Esophagus muscularis mucosa (tissue), 4 donors: ENCODE measurements at regions not wholly inside any gene's neighbourhood (a gene's known extent, or its start where the extent isn't known, plus 50 kb on each side); places are given as distances from the start of the nearest gene placed in this dataset.

Experiments used
- DNase-seq: peaks from one replicate; pipeline ENCODE4 v3.0.0-alpha.2; 2017; ENCODE audit errors: extremely low spot score
- H3K27ac ChIP-seq, 4 donors: fragments of 200-600 bp; sonication (generic); replicated peaks in 1 of 4; 1 replicate in 3 of 4; 2 replicates in 1 of 4; pipeline ENCODE4 v1.5.1; 2016 to 2019; ENCODE audit warnings: mild to moderate bottlenecking in 1 of 4
- H3K27me3 ChIP-seq, 4 donors: fragments of 200-600 bp; sonication (generic); one replicate each; pipeline versions ENCODE4 v1.5.1 to v1.6.0; 2016 to 2019
- H3K36me3 ChIP-seq, 4 donors: fragments of 200-600 bp; sonication (generic); one replicate each; pipeline ENCODE4 v1.5.1; 2016 to 2019
- H3K4me1 ChIP-seq, 4 donors: fragments of 200-600 bp; sonication (generic); one replicate each; pipeline ENCODE4 v1.5.1; 2016 to 2019
- H3K4me3 ChIP-seq, 4 donors: fragments of 200-600 bp; sonication (generic); 1 replicate in 2 of 4; 2 replicates in 2 of 4; pipeline ENCODE4 v1.5.1; 2016 to 2019; ENCODE audit warnings: mild to moderate bottlenecking in 4 of 4, moderate library complexity in 1 of 4
- H3K9me3 ChIP-seq, 4 donors: fragments of 200-600 bp; sonication (generic); 1 replicate in 3 of 4; 2 replicates in 1 of 4; pipeline ENCODE4 v1.5.1; 2016 to 2019
- EP300 ChIP-seq: sonication (generic); formaldehyde crosslinking; IDR thresholded peaks from one replicate; pipeline ENCODE4 v1.6.1; 2017; ENCODE audit warnings: antibody characterized with exemption
- POLR2A ChIP-seq: fragments of 450-650 bp; IDR thresholded peaks from one replicate; pipeline ENCODE4 v1.6.1; 2017; ENCODE audit warnings: antibody characterized with exemption, moderate library complexity, mild to moderate bottlenecking, low read depth
- POLR2AphosphoS5 ChIP-seq, 2 donors: sonication (generic); formaldehyde crosslinking; IDR thresholded peaks; one replicate each; pipeline ENCODE4 v1.6.1; 2017; ENCODE audit warnings: antibody characterized with exemption in 2 of 2
- WGBS: methylation state at CpG from one replicate; pipeline ENCODE4 v1.1.5; 2018; 5-methylcytosine and 5-hydroxymethylcytosine counted together
- intact Hi-C: fragments of 100-400 bp; cut with DNase I; formaldehyde crosslinking; loops from one replicate; pipeline ENCODE4 v1.15.1; 2023
- TF ChIP-seq, protein P1 (sequence below), 3 experiments: fragments of 200-600 bp in 2 of 3; fragments of 450-650 bp in 1 of 3; sonication (generic) in 2 of 3; IDR thresholded peaks; one replicate each; pipeline ENCODE4 v1.5.1; 2017 to 2019; ENCODE audit warnings: antibody characterized with exemption in 3 of 3, mild to moderate bottlenecking in 2 of 3, moderate library complexity in 1 of 3

DNA sequence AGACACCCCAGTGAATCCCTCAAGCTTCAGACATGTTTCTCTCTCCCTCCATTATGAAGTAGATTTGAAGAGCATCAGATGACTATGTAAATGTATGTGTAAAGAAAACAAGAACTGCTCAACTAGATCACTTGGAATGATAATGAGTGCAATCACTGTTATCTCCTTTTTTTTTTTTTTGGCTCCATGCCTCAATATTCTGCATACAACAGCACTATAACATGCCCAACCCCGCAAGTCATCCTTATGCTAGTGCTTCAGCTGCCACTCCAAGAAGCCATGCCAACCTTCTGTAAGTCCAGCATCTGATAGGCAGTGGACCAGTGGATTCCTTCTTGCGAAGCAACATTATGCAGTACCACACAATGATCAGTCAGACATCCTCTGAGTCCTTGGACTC, 133.7 kb downstream of the TFPI2 start:
- Histone ChIP-seq H3K9me3 (no peaks in the 10 kb centered on the region), H3K27ac (no peak overlapping the region), H3K4me1 (no peaks in the 10 kb centered on the region), H3K27me3 (no peaks in the 10 kb centered on the region), H3K4me3 (no peak overlapping the region), H3K36me3 (no peaks in the 10 kb centered on the region)
- 91% methylated on average over 2 of the region's 2 CpGs for WGBS
- TF ChIP-seq, protein P1, sequence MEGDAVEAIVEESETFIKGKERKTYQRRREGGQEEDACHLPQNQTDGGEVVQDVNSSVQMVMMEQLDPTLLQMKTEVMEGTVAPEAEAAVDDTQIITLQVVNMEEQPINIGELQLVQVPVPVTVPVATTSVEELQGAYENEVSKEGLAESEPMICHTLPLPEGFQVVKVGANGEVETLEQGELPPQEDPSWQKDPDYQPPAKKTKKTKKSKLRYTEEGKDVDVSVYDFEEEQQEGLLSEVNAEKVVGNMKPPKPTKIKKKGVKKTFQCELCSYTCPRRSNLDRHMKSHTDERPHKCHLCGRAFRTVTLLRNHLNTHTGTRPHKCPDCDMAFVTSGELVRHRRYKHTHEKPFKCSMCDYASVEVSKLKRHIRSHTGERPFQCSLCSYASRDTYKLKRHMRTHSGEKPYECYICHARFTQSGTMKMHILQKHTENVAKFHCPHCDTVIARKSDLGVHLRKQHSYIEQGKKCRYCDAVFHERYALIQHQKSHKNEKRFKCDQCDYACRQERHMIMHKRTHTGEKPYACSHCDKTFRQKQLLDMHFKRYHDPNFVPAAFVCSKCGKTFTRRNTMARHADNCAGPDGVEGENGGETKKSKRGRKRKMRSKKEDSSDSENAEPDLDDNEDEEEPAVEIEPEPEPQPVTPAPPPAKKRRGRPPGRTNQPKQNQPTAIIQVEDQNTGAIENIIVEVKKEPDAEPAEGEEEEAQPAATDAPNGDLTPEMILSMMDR (IDR thresholded peaks at IDR 0.05), result no peak
- DNase-seq, result no peak
- intact Hi-C loops, result no loop called here

DNA sequence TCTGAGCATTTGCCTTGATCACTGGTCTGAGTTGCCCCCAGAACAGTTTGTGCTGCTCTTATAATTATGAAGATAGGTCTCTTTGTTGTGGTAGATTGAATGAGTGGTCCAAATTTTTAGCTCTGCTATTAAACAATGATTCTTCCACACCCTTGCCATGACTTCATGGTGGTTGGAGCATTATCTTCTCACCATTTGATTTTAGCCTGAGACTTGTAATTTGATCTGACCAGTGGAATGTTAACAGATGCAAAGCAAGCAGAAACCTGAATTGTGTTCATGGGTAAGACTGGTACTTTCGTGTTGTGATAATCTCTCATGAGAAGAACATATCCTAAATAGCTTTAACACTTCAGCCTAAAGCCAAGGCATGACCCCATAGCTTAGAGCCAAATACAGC, 139.1 kb downstream of the TFPI2 start:
- intact Hi-C loops, result no loop called here
- Histone ChIP-seq H3K4me1 (no peaks in the 10 kb centered on the region), H3K9me3 (no peaks in the 10 kb centered on the region), H3K27ac (no peak overlapping the region), H3K36me3 (no peaks in the 10 kb centered on the region), H3K27me3 (no peaks in the 10 kb centered on the region), H3K4me3 (no peak overlapping the region)
- DNase-seq, result no peak
- WGBS, result 73% methylated on average over 1 of the region's 1 CpG
- TF ChIP-seq EP300 (no peak), POLR2AphosphoS5 (IDR thresholded peaks at IDR 0.05) (no peak), POLR2A (no peak)
- TF ChIP-seq, protein P1 (IDR thresholded peaks at IDR 0.05), result no peak

DNA sequence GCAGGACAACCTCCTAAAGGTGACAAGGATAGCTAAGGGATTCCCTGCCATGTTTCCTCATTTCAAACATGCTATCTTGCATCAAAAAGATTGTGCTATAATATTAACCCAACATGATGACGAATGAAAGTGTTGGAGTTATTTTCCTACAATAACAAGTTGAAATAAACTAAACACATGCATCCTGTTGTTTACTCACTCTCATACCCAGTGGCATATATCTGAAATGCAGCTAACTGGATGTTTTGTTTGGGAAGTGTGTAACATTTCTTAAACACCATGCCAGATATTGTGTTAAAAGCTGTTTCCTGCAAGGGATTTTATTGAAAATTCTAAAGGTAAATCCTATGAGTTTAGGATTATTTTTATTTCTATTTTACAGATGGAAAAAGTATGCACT, 139.6 kb downstream of the TFPI2 start:
- DNase-seq, result no peak
- intact Hi-C loops, result no loop called here
- Histone ChIP-seq H3K4me3 (no peak overlapping the region), H3K36me3 (no peaks in the 10 kb centered on the region), H3K9me3 (no peaks in the 10 kb centered on the region), H3K27me3 (no peaks in the 10 kb centered on the region), H3K4me1 (no peaks in the 10 kb centered on the region), H3K27ac (no peak overlapping the region)
- TF ChIP-seq EP300 (no peak), POLR2AphosphoS5 (IDR thresholded peaks at IDR 0.05) (no peak), POLR2A (no peak)
- TF ChIP-seq, protein P1 (IDR thresholded peaks at IDR 0.05), result no peak
- WGBS, result 68% methylated on average over 1 of the region's 1 CpG

DNA sequence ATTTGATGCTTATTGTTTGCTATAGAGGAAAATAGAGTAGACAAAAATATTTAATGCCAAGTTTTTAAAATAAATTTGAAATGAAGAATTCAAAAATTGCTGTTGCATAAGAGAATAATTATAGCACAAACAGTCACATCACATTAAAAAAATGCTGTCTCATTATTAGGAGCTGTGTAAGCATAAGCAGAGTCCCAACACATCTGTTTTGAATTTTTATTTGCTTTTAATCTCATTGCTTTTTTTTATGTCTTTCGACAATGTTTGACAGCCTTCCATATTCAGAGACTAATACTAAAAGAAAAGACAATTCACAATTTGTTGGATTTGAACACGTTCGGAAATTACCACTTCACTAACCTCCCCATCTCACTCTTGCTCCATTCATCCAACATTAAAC, 143.5 kb downstream of the TFPI2 start:
- no peak overlapping the region for H3K27ac ChIP-seq
- H3K36me3 ChIP-seq, result no peaks in the 10 kb centered on the region
- DNase-seq, result no peak
- no peaks in the 10 kb centered on the region for H3K4me1 ChIP-seq
- no peaks in the 10 kb centered on the region for H3K9me3 ChIP-seq
- intact Hi-C loops, result no loop called here
- no peak overlapping the region for H3K4me3 ChIP-seq
- WGBS, result 79% methylated on average over 3 of the region's 3 CpGs
- H3K27me3 ChIP-seq, result no peaks in the 10 kb centered on the region
- no peak for TF ChIP-seq POLR2AphosphoS5 (IDR thresholded peaks at IDR 0.05)
- TF ChIP-seq POLR2A, result no peak
- TF ChIP-seq, protein P1 (IDR thresholded peaks at IDR 0.05), result no peak
- no peak for TF ChIP-seq EP300

DNA sequence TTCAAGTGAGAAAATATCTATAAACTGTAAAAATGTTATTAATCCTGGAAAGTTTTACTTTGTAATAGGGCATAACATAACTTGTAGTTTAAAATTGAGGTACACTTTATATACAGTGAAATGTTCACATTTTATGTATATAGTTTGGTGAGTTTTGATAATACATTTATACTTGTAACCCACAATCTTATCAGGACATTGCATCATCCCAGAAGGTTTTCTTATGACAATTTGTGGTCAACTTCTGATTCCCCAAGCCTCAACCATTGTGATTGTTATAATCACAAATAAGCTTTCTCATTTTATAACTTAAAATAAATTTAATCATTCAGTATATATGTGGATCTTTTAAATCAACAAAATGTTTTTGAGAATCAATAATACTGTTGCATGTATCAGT, 151.1 kb downstream of the TFPI2 start:
- DNase-seq, result no peak
- Histone ChIP-seq H3K27me3 (no peaks in the 10 kb centered on the region), H3K27ac (no peak overlapping the region), H3K4me3 (no peak overlapping the region), H3K9me3 (no peaks in the 10 kb centered on the region), H3K36me3 (no peaks in the 10 kb centered on the region), H3K4me1 (no peaks in the 10 kb centered on the region)
- intact Hi-C loops, result no loop called here
- TF ChIP-seq, protein P1 (IDR thresholded peaks at IDR 0.05), result no peak
- TF ChIP-seq POLR2AphosphoS5 (IDR thresholded peaks at IDR 0.05) (no peak), EP300 (no peak), POLR2A (no peak)
